Keratinocyte (primary cell): ENCODE measurements at regions not wholly inside any gene's neighbourhood (a gene's known extent, or its start where the extent isn't known, plus 50 kb on each side); places are given as distances from the start of the nearest gene placed in this dataset.

Experiments
- DNase-seq: peaks from one replicate; pipeline ENCODE4 v3.0.0-alpha.2; 2011; ENCODE audit warnings: low read depth, missing footprints, low spot score
- FAIRE-seq: peaks from 2 replicates; lab custom pipeline; 2011; peaks lifted over from hg19 to GRCh38; lab: Jason Lieb, UNC
- H2AFZ ChIP-seq: 2 replicates; pipeline ENCODE4 v1.6.0; 2012; ENCODE audit warnings: low read length, control low read depth, inconsistent platforms; ENCODE audit not compliant: control insufficient read depth
- H3K27ac ChIP-seq: 2 replicates; pipeline ENCODE4 v1.5.1; 2011; ENCODE audit warnings: low read length; ENCODE audit not compliant: control insufficient read depth, insufficient read depth
- H3K27me3 ChIP-seq: 3 replicates; pipeline ENCODE4 v1.6.0; 2011; ENCODE audit warnings: low read length; ENCODE audit not compliant: control insufficient read depth, insufficient read depth; ENCODE audit errors: extremely low read depth
- H3K36me3 ChIP-seq, 2 experiments: 2 replicates in 1 of 2; 3 replicates in 1 of 2; pipeline ENCODE4 v1.5.1; 2011; ENCODE audit warnings: low read length in 2 of 2, mild to moderate bottlenecking in 1 of 2; ENCODE audit not compliant: control insufficient read depth in 2 of 2, insufficient read depth in 2 of 2; ENCODE audit errors: extremely low read depth in 1 of 2
- H3K4me1 ChIP-seq: 3 replicates; pipeline ENCODE4 v1.5.1; 2011; ENCODE audit warnings: low read length; ENCODE audit not compliant: control insufficient read depth, insufficient read depth; ENCODE audit errors: extremely low read depth
- H3K4me2 ChIP-seq: 3 replicates; pipeline ENCODE4 v1.6.0; 2011; ENCODE audit warnings: low read depth, low read length; ENCODE audit not compliant: control insufficient read depth, insufficient read depth; ENCODE audit errors: extremely low read depth
- H3K4me3 ChIP-seq, 3 experiments: fragments of 200-600 bp in 1 of 3; sonication (generic) in 1 of 3; 2 replicates in 2 of 3; 3 replicates in 1 of 3; pipeline ENCODE4 v1.5.1; 2011 to 2016; ENCODE audit warnings: low read length in 3 of 3, mild to moderate bottlenecking in 3 of 3, control low read depth in 2 of 3, inconsistent platforms in 1 of 3, low read depth in 1 of 3, mixed read lengths in 1 of 3, mixed run types in 1 of 3, moderate library complexity in 1 of 3; ENCODE audit not compliant: control insufficient read depth in 2 of 3, insufficient read depth in 2 of 3; ENCODE audit errors: extremely low read depth in 1 of 3
- H3K79me2 ChIP-seq: 2 replicates; pipeline ENCODE4 v1.6.0; 2012; ENCODE audit warnings: low read length; ENCODE audit not compliant: control insufficient read depth, insufficient read depth
- H3K9ac ChIP-seq: 3 replicates; pipeline ENCODE4 v1.6.0; 2011; ENCODE audit warnings: low read length; ENCODE audit not compliant: control insufficient read depth, insufficient read depth; ENCODE audit errors: extremely low read depth
- H3K9me1 ChIP-seq: 3 replicates; pipeline ENCODE4 v1.6.0; 2011; ENCODE audit warnings: low read length; ENCODE audit not compliant: control insufficient read depth, insufficient read depth; ENCODE audit errors: extremely low read depth
- H3K9me3 ChIP-seq: 2 replicates; pipeline ENCODE4 v1.5.1; 2012; ENCODE audit warnings: low read depth, low read length; ENCODE audit not compliant: control insufficient read depth
- H4K20me1 ChIP-seq: 3 replicates; pipeline ENCODE4 v1.6.0; 2011; ENCODE audit warnings: low read length; ENCODE audit not compliant: control insufficient read depth, insufficient read depth; ENCODE audit errors: extremely low read depth
- EZH2 ChIP-seq: IDR thresholded peaks from one replicate; pipeline ENCODE4 v1.6.1; 2012; ENCODE audit warnings: inconsistent platforms, mild to moderate bottlenecking, low read length, moderate library complexity
- dilution Hi-C: fragments of 300-500 bp; cut with MboI; formaldehyde crosslinking; loops from one replicate; pipeline ENCODE4 v1.7.0; 2020; ENCODE audit warnings: low sequenced_read_pairs; ENCODE audit not compliant: extremely low pct_ligation_motif_present
- TF ChIP-seq, protein P1 (sequence below), 3 experiments: IDR thresholded peaks in 1 of 3; conservative IDR thresholded peaks in 1 of 3; optimal IDR thresholded peaks in 1 of 3; 2 replicates in 2 of 3; 3 replicates in 1 of 3; pipeline versions ENCODE3 to v1.5.1; 2011; ENCODE audit warnings: low read length in 3 of 3, mild to moderate bottlenecking in 3 of 3, moderate library complexity in 2 of 3, control low read depth in 1 of 3, inconsistent platforms in 1 of 3; ENCODE audit not compliant: insufficient read depth in 2 of 3; ENCODE audit errors: extremely low read depth in 1 of 3

DNA sequence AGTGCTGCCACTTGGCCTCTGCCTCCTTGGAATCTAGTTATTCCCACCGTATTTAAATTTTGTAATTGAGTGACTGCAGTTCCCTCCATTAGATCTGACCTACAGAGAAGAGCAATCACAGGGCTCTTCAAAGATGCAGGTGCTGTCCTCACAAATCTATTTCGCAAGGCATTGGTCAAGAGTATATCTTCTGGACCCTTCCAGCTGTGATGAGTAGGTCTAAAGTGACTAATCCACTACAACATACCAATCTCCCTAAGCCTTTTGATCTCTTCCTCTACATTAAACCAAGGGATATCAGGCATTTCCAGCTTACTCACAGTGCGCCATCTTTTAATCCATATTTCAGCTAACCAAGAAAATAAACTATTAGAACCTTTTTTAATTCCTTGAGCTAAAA, 65.1 kb upstream of the COL3A1 start:
- TF ChIP-seq, protein P1, sequence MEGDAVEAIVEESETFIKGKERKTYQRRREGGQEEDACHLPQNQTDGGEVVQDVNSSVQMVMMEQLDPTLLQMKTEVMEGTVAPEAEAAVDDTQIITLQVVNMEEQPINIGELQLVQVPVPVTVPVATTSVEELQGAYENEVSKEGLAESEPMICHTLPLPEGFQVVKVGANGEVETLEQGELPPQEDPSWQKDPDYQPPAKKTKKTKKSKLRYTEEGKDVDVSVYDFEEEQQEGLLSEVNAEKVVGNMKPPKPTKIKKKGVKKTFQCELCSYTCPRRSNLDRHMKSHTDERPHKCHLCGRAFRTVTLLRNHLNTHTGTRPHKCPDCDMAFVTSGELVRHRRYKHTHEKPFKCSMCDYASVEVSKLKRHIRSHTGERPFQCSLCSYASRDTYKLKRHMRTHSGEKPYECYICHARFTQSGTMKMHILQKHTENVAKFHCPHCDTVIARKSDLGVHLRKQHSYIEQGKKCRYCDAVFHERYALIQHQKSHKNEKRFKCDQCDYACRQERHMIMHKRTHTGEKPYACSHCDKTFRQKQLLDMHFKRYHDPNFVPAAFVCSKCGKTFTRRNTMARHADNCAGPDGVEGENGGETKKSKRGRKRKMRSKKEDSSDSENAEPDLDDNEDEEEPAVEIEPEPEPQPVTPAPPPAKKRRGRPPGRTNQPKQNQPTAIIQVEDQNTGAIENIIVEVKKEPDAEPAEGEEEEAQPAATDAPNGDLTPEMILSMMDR (optimal IDR thresholded peaks at IDR 0.05 in 1 of 3, IDR thresholded peaks at IDR 0.05 in 1 of 3, conservative IDR thresholded peaks at IDR 0.05 in 1 of 3; ENCODE audit: extremely low read depth in 1 of 3, insufficient read depth in 2 of 3, low read length in 3 of 3), result no peak
- TF ChIP-seq EZH2, result no peak
- dilution Hi-C loops, result no loop called here
- no peaks in the 10 kb centered on the region for H3K79me2 ChIP-seq
- no peak overlapping the region for H2AFZ ChIP-seq
- H4K20me1 ChIP-seq, result no peaks in the 10 kb centered on the region
- H3K4me1 ChIP-seq, result no peaks in the 10 kb centered on the region
- no peaks in the 10 kb centered on the region for H3K9me1 ChIP-seq
- H3K4me3 ChIP-seq, result no peak overlapping the region
- H3K4me2 ChIP-seq, result no peak overlapping the region
- no peaks in the 10 kb centered on the region for H3K27me3 ChIP-seq
- H3K27ac ChIP-seq, result no peak overlapping the region
- no peak overlapping the region for H3K9ac ChIP-seq
- no peak for DNase-seq
- FAIRE-seq, result no peak
- no peaks in the 10 kb centered on the region for H3K9me3 ChIP-seq
- H3K36me3 ChIP-seq, result no peaks in the 10 kb centered on the region

DNA sequence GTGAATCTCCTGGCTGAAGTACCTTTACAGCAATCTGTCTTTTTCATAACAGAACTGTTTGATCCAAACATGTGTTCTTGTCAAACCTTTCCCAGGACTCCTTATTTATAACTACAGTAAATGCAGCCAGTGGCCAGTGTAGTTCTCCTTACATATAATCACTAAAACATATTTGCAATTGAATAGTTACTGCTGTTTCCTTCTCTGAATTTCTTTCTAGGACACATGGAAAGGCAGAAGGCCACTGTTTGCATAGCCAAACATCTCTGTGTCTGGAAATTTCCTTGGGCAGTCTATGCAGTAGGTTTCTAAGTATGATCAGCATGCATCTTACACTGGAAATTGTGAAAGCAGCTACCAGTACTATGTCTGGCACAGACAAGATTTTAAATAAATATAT, 57.4 kb upstream of the COL3A1 start:
- no peak overlapping the region for H3K27ac ChIP-seq
- H3K9me3 ChIP-seq, result no peaks in the 10 kb centered on the region
- H3K27me3 ChIP-seq, result no peaks in the 10 kb centered on the region
- H3K79me2 ChIP-seq, result no peaks in the 10 kb centered on the region
- FAIRE-seq (no peak), DNase-seq (no peak)
- H3K36me3 ChIP-seq, result no peaks in the 10 kb centered on the region
- TF ChIP-seq EZH2, result no peak
- TF ChIP-seq, protein P1 (optimal IDR thresholded peaks at IDR 0.05 in 1 of 3, IDR thresholded peaks at IDR 0.05 in 1 of 3, conservative IDR thresholded peaks at IDR 0.05 in 1 of 3; ENCODE audit: extremely low read depth in 1 of 3, insufficient read depth in 2 of 3, low read length in 3 of 3), result no peak
- H3K4me1 ChIP-seq, result no peaks in the 10 kb centered on the region
- no peak overlapping the region for H2AFZ ChIP-seq
- H4K20me1 ChIP-seq, result no peaks in the 10 kb centered on the region
- H3K9me1 ChIP-seq, result no peaks in the 10 kb centered on the region
- no peak overlapping the region for H3K4me2 ChIP-seq
- dilution Hi-C loops, result no loop called here
- H3K9ac ChIP-seq, result no peak overlapping the region
- no peak overlapping the region for H3K4me3 ChIP-seq
